ENCODE measurements at regions not wholly inside any gene's neighbourhood (a gene's known extent, or its start where the extent isn't known, plus 50 kb on each side); places are given as distances from the start of the nearest gene placed in this dataset.

GRCh38 chr7:24129597-24129996, 154.4 kb upstream of the NPY start:
- Histone ChIP-seq H3K79me2 (ENCODE audit: low read length) (no peaks in the 10 kb centered on the region), H3K4me1 (ENCODE audit: low read length) (no peaks in the 10 kb centered on the region), H3K9ac (ENCODE audit: low read length) (no peak overlapping the region), H3K9me3 (ENCODE audit: insufficient read depth, low read length) (no peaks in the 10 kb centered on the region), H4K20me1 (ENCODE audit: insufficient read depth, low read length) (no peaks in the 10 kb centered on the region), H3K36me3 (replicated peaks; ENCODE audit: low read depth, low read length) (no peaks in the 10 kb centered on the region), H2AFZ (ENCODE audit: low read depth, low read length) (no peak overlapping the region), H3K27me3 (ENCODE audit: low read depth, low read length) (no peaks in the 10 kb centered on the region), H3K4me2 (ENCODE audit: low read length) (no peak overlapping the region), H3K27ac (ENCODE audit: low read length) (no peak overlapping the region), H3K4me3 (ENCODE audit: low read length) (no peak overlapping the region)
- TF ChIP-seq CTCF (IDR thresholded peaks at IDR 0.05; ENCODE audit: low read depth, low read length), result no peak
- no peak for TF ChIP-seq EZH2phosphoT487 (IDR thresholded peaks at IDR 0.05; ENCODE audit: low read depth)

GRCh38 chr7:24130631-24131030, 153.4 kb upstream of the NPY start:
- Histone ChIP-seq H2AFZ (ENCODE audit: low read depth, low read length) (no peak overlapping the region), H3K36me3 (replicated peaks; ENCODE audit: low read depth, low read length) (no peaks in the 10 kb centered on the region), H3K79me2 (ENCODE audit: low read length) (no peaks in the 10 kb centered on the region), H3K27ac (ENCODE audit: low read length) (no peak overlapping the region), H3K4me2 (ENCODE audit: low read length) (no peak overlapping the region), H3K27me3 (ENCODE audit: low read depth, low read length) (no peaks in the 10 kb centered on the region), H3K4me3 (ENCODE audit: low read length) (no peak overlapping the region), H3K9me3 (ENCODE audit: insufficient read depth, low read length) (no peaks in the 10 kb centered on the region), H3K4me1 (ENCODE audit: low read length) (peaks cover 7% of the 10 kb centered on the region), H4K20me1 (ENCODE audit: insufficient read depth, low read length) (no peaks in the 10 kb centered on the region), H3K9ac (ENCODE audit: low read length) (no peak overlapping the region)
- TF ChIP-seq CTCF (IDR thresholded peaks at IDR 0.05; ENCODE audit: low read depth, low read length) (no peak), EZH2phosphoT487 (IDR thresholded peaks at IDR 0.05; ENCODE audit: low read depth) (no peak)

GRCh38 chr7:24133691-24134090, 150.3 kb upstream of the NPY start:
- peaks cover 9% of the 10 kb centered on the region for H3K4me1 ChIP-seq (ENCODE audit: low read length)
- no peaks in the 10 kb centered on the region for H3K36me3 ChIP-seq (replicated peaks; ENCODE audit: low read depth, low read length)
- H3K9ac ChIP-seq (ENCODE audit: low read length), result no peak overlapping the region
- no peak overlapping the region for H3K27ac ChIP-seq (ENCODE audit: low read length)
- H3K4me2 ChIP-seq (ENCODE audit: low read length), result no peak overlapping the region
- no peak overlapping the region for H2AFZ ChIP-seq (ENCODE audit: low read depth, low read length)
- no peak overlapping the region for H3K4me3 ChIP-seq (ENCODE audit: low read length)
- H3K27me3 ChIP-seq (ENCODE audit: low read depth, low read length), result peaks cover 2% of the 10 kb centered on the region; the same call in 1 of the 2 replicates
- TF ChIP-seq EZH2phosphoT487 (IDR thresholded peaks at IDR 0.05; ENCODE audit: low read depth), result no peak
- TF ChIP-seq CTCF (IDR thresholded peaks at IDR 0.05; ENCODE audit: low read depth, low read length), result no peak
- no peaks in the 10 kb centered on the region for H3K9me3 ChIP-seq (ENCODE audit: insufficient read depth, low read length)
- no peaks in the 10 kb centered on the region for H4K20me1 ChIP-seq (ENCODE audit: insufficient read depth, low read length)
- H3K79me2 ChIP-seq (ENCODE audit: low read length), result no peaks in the 10 kb centered on the region

- Histone ChIP-seq H3K9me3 (ENCODE audit: insufficient read depth, low read length) (no peaks in the 10 kb centered on the region), H3K9ac (ENCODE audit: low read length) (no peak overlapping the region), H3K36me3 (replicated peaks; ENCODE audit: low read depth, low read length) (no peaks in the 10 kb centered on the region), H3K79me2 (ENCODE audit: low read length) (no peaks in the 10 kb centered on the region), H3K27me3 (ENCODE audit: low read depth, low read length) (peaks cover 2% of the 10 kb centered on the region; the same call in 1 of the 2 replicates), H3K4me1 (ENCODE audit: low read length) (peaks cover 9% of the 10 kb centered on the region), H4K20me1 (ENCODE audit: insufficient read depth, low read length) (no peaks in the 10 kb centered on the region), H3K27ac (ENCODE audit: low read length) (no peak overlapping the region), H2AFZ (ENCODE audit: low read depth, low read length) (no peak overlapping the region), H3K4me3 (ENCODE audit: low read length) (no peak overlapping the region), H3K4me2 (ENCODE audit: low read length) (no peak overlapping the region)
- no peak for TF ChIP-seq CTCF (IDR thresholded peaks at IDR 0.05; ENCODE audit: low read depth, low read length)
- no peak for TF ChIP-seq EZH2phosphoT487 (IDR thresholded peaks at IDR 0.05; ENCODE audit: low read depth)
These were observed 149.5 kb upstream of the NPY start for GRCh38 chr7:24134535-24134934.
